Astrocyte (in vitro differentiated cells and primary cell): ENCODE measurements at regions not wholly inside any gene's neighbourhood (a gene's known extent, or its start where the extent isn't known, plus 50 kb on each side); places are given as distances from the start of the nearest gene placed in this dataset.

Source experiments
- EZH2 ChIP-seq: IDR thresholded peaks from 2 replicates; pipeline ENCODE4 v1.6.1; 2012; ENCODE audit warnings: mild to moderate bottlenecking, low read length, inconsistent platforms; ENCODE audit not compliant: insufficient read depth
- TF ChIP-seq, protein P1 (sequence below): IDR thresholded peaks from 2 replicates; pipeline ENCODE4 v1.5.1; 2011; ENCODE audit warnings: low read depth, mild to moderate bottlenecking, inconsistent platforms, low read length, moderate library complexity; ENCODE audit not compliant: insufficient read depth

GRCh38 chr15:69908590-69909420, 188.9 kb downstream of the TLE3 start:
- TF ChIP-seq, protein P1, sequence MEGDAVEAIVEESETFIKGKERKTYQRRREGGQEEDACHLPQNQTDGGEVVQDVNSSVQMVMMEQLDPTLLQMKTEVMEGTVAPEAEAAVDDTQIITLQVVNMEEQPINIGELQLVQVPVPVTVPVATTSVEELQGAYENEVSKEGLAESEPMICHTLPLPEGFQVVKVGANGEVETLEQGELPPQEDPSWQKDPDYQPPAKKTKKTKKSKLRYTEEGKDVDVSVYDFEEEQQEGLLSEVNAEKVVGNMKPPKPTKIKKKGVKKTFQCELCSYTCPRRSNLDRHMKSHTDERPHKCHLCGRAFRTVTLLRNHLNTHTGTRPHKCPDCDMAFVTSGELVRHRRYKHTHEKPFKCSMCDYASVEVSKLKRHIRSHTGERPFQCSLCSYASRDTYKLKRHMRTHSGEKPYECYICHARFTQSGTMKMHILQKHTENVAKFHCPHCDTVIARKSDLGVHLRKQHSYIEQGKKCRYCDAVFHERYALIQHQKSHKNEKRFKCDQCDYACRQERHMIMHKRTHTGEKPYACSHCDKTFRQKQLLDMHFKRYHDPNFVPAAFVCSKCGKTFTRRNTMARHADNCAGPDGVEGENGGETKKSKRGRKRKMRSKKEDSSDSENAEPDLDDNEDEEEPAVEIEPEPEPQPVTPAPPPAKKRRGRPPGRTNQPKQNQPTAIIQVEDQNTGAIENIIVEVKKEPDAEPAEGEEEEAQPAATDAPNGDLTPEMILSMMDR, result no peak
- TF ChIP-seq EZH2, result no peak
